ENCODE measurements at regions not wholly inside any gene's neighbourhood (a gene's known extent, or its start where the extent isn't known, plus 50 kb on each side); places are given as distances from the start of the nearest gene placed in this dataset.

DNA sequence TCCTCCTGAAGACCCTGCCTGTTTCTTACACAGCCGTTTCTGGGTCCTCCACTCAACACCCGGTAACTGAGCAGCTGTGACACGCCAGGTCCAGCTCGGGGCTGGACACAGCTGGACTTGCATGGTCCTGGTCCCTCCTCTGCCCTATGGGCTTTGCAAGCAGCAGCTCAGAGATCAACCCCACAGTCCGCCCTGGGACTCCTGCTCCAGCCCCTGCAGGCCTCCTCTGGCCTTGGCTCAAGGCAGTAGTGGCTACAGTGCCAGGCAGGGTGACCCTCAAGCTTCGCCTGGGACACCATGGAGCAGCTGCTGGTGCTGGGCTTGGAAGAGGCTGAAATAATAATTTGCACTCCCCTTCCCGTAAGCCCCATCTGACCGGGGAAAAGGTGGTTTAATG lies 66.1 kb upstream of the OLFM1 start:
- no peak for TF ChIP-seq POLR2A (IDR thresholded peaks at IDR 0.05)
- TF ChIP-seq, protein P1, sequence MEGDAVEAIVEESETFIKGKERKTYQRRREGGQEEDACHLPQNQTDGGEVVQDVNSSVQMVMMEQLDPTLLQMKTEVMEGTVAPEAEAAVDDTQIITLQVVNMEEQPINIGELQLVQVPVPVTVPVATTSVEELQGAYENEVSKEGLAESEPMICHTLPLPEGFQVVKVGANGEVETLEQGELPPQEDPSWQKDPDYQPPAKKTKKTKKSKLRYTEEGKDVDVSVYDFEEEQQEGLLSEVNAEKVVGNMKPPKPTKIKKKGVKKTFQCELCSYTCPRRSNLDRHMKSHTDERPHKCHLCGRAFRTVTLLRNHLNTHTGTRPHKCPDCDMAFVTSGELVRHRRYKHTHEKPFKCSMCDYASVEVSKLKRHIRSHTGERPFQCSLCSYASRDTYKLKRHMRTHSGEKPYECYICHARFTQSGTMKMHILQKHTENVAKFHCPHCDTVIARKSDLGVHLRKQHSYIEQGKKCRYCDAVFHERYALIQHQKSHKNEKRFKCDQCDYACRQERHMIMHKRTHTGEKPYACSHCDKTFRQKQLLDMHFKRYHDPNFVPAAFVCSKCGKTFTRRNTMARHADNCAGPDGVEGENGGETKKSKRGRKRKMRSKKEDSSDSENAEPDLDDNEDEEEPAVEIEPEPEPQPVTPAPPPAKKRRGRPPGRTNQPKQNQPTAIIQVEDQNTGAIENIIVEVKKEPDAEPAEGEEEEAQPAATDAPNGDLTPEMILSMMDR (IDR thresholded peaks at IDR 0.05): no peak
- 84 to 91% methylated on average over 3 to 8 of the region's 8 CpGs for WGBS, 2 donors

DNA sequence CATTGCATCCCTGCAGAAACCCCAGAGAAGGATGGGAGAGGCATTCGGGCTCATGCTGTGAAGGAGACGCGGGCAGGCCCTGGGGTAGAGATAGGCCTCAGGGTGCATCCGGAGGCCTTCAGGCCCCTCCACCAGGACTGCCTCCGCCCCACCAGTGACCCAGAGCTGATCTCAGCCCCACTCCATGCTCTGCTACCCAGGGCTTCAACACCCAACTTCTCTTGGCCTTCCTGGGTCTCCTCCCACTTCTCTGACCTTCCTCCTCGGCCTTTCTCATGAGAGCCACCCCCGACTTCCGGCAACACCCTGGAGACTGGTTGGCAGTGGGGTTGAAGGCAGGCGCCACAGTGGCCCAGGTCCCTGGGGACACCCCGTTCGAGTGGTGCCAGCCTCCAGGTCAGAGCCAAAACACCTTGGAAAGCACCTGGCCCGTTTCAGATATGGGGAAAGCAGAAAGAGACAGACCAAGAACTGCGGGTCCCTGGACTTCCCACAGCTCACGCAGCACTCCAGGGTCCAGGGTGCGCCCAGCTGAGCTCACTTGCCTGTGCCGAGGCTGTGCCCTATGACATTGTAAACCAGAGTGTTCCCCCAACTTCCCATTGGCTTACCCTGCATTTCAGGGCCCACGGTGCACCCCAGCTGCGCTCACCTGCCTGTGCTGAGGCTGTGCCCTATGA lies 65.1 kb upstream of the OLFM1 start:
- WGBS, 2 donors: 87 to 94% methylated on average over 17 to 18 of the region's 18 CpGs

More for the DNA sequence above, 66.1 kb upstream of the OLFM1 start:
- DNase-seq: no peak
- no peaks in the 10 kb centered on the region for H3K9me3 ChIP-seq
- no peaks in the 10 kb centered on the region for H3K4me1 ChIP-seq
- H3K4me3 ChIP-seq: no peak overlapping the region
- H3K27ac ChIP-seq: no peak overlapping the region
- no peaks in the 10 kb centered on the region for H3K27me3 ChIP-seq
- intact Hi-C loops (cut with DNase I; ENCODE audit: low total_unique reads): no loop called here
- H3K36me3 ChIP-seq (ENCODE audit: low read depth, missing control alignments): no peaks in the 10 kb centered on the region

DNA sequence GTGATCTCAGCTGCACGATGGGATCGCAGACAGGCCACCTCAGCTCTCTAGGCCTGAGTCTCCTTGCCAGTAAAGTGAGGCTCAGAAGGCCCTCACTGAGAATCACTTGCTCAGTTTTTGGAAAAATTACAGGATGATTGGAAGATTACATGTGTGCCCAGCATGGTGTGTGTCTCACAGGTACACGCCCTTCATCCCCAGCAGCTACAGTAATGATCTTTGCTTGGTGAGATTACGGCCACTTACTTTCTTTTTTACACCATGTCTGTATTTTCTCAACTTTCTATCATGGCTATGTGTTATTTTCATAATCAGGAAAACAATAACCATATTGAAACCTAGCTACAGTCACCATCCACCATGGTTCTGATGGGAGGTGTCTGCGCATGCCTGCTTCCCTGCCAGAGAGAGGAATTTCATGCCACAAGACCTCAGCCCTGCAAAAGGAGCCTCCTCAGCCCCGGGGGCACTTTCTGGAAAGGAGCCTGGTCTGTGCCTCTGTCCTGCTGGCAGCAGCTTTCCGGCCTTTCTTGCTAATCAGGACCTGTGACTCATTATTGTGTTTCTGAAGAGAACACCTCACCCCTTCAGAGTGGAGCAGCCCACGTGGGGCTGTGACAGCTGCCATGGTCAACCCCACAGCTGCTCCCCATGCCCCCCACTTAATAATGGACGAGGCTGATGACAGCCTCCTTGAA lies 64.2 kb upstream of the OLFM1 start:
- no peak overlapping the region for H3K27ac ChIP-seq
- H3K36me3 ChIP-seq (ENCODE audit: low read depth, missing control alignments): no peaks in the 10 kb centered on the region
- no peaks in the 10 kb centered on the region for H3K27me3 ChIP-seq
- TF ChIP-seq, protein P1 (IDR thresholded peaks at IDR 0.05): no peak
- TF ChIP-seq POLR2A (IDR thresholded peaks at IDR 0.05): no peak
- H3K4me1 ChIP-seq: no peaks in the 10 kb centered on the region
- 67 to 73% methylated on average over 9 of the region's 9 CpGs for WGBS, 2 donors
- intact Hi-C loops (cut with DNase I; ENCODE audit: low total_unique reads): no loop called here
- H3K9me3 ChIP-seq: no peaks in the 10 kb centered on the region
- no peak for DNase-seq
- H3K4me3 ChIP-seq: no peak overlapping the region

More for the DNA sequence above, 65.1 kb upstream of the OLFM1 start:
- Histone ChIP-seq H3K4me1 (no peaks in the 10 kb centered on the region), H3K9me3 (no peaks in the 10 kb centered on the region), H3K4me3 (no peak overlapping the region), H3K27ac (no peak overlapping the region), H3K27me3 (no peaks in the 10 kb centered on the region), H3K36me3 (ENCODE audit: low read depth, missing control alignments) (no peaks in the 10 kb centered on the region)
- no peak for TF ChIP-seq POLR2A (IDR thresholded peaks at IDR 0.05)
- TF ChIP-seq, protein P1 (IDR thresholded peaks at IDR 0.05): no peak
- DNase-seq: no peak
- intact Hi-C loops (cut with DNase I; ENCODE audit: low total_unique reads): no loop called here

DNA sequence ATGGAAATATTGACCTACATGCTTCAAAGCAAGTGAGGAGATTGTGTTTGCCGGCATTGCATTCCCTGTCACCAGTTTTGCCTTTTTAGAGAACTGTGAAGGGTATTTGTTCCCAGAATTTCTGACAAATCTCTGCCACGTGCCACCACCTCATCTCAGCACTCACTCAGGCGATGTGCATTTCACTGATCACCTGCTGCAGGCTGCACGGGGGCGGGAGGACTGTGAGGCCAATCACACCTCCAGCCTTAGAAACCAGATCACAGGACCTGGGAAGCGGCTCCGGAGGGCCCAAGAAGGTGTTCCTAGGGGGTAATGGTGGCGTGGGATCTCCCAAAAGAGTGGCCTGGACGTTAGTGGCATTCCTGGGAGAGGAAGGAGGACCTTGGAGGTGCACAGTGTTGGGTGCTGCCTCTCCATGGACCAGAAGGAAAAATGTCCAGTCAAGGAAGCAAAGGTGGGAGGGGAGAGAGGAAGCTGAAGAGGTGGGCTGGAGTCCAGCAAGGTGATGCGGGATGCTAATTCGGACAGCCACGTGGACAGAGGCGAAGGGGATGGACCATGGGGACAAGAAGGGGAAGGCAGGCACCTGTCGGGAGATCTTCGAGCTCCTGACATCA lies 63.6 kb upstream of the OLFM1 start:
- Histone ChIP-seq H3K4me3 (no peak overlapping the region), H3K36me3 (ENCODE audit: low read depth, missing control alignments) (no peaks in the 10 kb centered on the region), H3K9me3 (no peaks in the 10 kb centered on the region), H3K27ac (no peak overlapping the region), H3K4me1 (no peaks in the 10 kb centered on the region), H3K27me3 (no peaks in the 10 kb centered on the region)
- no peak for DNase-seq
- 83 to 90% methylated on average over 15 of the region's 15 CpGs for WGBS, 2 donors
- no peak for TF ChIP-seq POLR2A (IDR thresholded peaks at IDR 0.05)
- TF ChIP-seq, protein P1 (IDR thresholded peaks at IDR 0.05): no peak
- intact Hi-C loops (cut with DNase I; ENCODE audit: low total_unique reads): no loop called here

All from testis (tissue), 2 donors.